Mesenchymal stem cell (in vitro differentiated cells and primary cell): ENCODE measurements at regions not wholly inside any gene's neighbourhood (a gene's known extent, or its start where the extent isn't known, plus 50 kb on each side); places are given as distances from the start of the nearest gene placed in this dataset.

Experiments
- DNase-seq: peaks from one replicate; pipeline ENCODE4 v3.0.0-alpha.2; 2013
- H2AFZ ChIP-seq: one replicate; pipeline ENCODE4 v1.6.1; 2013; ENCODE audit warnings: low read depth, mild to moderate bottlenecking, control low read depth, inconsistent platforms, low read length, moderate library complexity
- H2AK5ac ChIP-seq: 2 replicates; pipeline ENCODE4 v1.6.1; 2013; ENCODE audit warnings: low read length, moderate library complexity, mild to moderate bottlenecking, inconsistent platforms; ENCODE audit not compliant: severe bottlenecking
- H2BK120ac ChIP-seq: one replicate; pipeline ENCODE4 v1.6.1; 2013; ENCODE audit warnings: low read depth, mild to moderate bottlenecking, inconsistent platforms, low read length, moderate library complexity
- H2BK12ac ChIP-seq, 2 experiments: one replicate each; pipeline ENCODE4 v1.6.1; 2013; ENCODE audit warnings: inconsistent platforms in 2 of 2, low read length in 2 of 2, mild to moderate bottlenecking in 2 of 2, moderate library complexity in 2 of 2, control low read depth in 1 of 2
- H2BK15ac ChIP-seq: one replicate; pipeline ENCODE4 v1.6.1; 2013; ENCODE audit warnings: mild to moderate bottlenecking, low read depth, inconsistent platforms; ENCODE audit not compliant: poor library complexity, severe bottlenecking
- H2BK5ac ChIP-seq: 2 replicates; pipeline ENCODE4 v1.6.1; 2013; ENCODE audit warnings: low read depth, mild to moderate bottlenecking, low read length, control low read depth, inconsistent platforms; ENCODE audit not compliant: poor library complexity, severe bottlenecking
- H3K14ac ChIP-seq, 2 experiments: one replicate each; pipeline ENCODE4 v1.6.1; 2013; ENCODE audit warnings: inconsistent platforms in 2 of 2, low read length in 2 of 2, control low read depth in 1 of 2, mild to moderate bottlenecking in 1 of 2, moderate library complexity in 1 of 2
- H3K18ac ChIP-seq, 2 experiments: one replicate each; pipeline ENCODE4 v1.6.1; 2013; ENCODE audit warnings: inconsistent platforms in 2 of 2, low read length in 2 of 2, control low read depth in 1 of 2, low read depth in 1 of 2, mild to moderate bottlenecking in 1 of 2
- H3K23ac ChIP-seq, 2 experiments: one replicate each; pipeline ENCODE4 v1.6.1; 2013; ENCODE audit warnings: inconsistent platforms in 2 of 2, low read length in 2 of 2, mild to moderate bottlenecking in 2 of 2, moderate library complexity in 2 of 2, control low read depth in 1 of 2
- H3K27ac ChIP-seq: 2 replicates; pipeline ENCODE4 v1.5.1; 2013; ENCODE audit warnings: mild to moderate bottlenecking, moderate library complexity, low read length, control low read depth, inconsistent platforms; ENCODE audit not compliant: poor library complexity, severe bottlenecking
- H3K27me3 ChIP-seq, 2 experiments: 2 replicates each; pipeline versions ENCODE4 v1.6.1 to v1.7.0; 2013; ENCODE audit warnings: low read length in 2 of 2, mild to moderate bottlenecking in 2 of 2, moderate library complexity in 2 of 2, control low read depth in 1 of 2, inconsistent platforms in 1 of 2; ENCODE audit not compliant: control insufficient read depth in 1 of 2, insufficient read depth in 1 of 2
- H3K36me3 ChIP-seq, 2 experiments: 2 replicates each; pipeline versions ENCODE4 v1.6.1 to v1.7.0; 2013; ENCODE audit warnings: low read length in 2 of 2, control low read depth in 1 of 2, inconsistent platforms in 1 of 2, low read depth in 1 of 2, mild to moderate bottlenecking in 1 of 2; ENCODE audit not compliant: insufficient read depth in 2 of 2, control insufficient read depth in 1 of 2
- H3K4ac ChIP-seq, 2 experiments: one replicate each; pipeline ENCODE4 v1.6.1; 2013; ENCODE audit warnings: inconsistent platforms in 2 of 2, low read length in 2 of 2, mild to moderate bottlenecking in 2 of 2, moderate library complexity in 2 of 2, control low read depth in 1 of 2, low read depth in 1 of 2
- H3K4me1 ChIP-seq: 2 replicates; pipeline ENCODE4 v1.6.1; 2013; ENCODE audit warnings: low read depth, low read length, control low read depth; ENCODE audit not compliant: control insufficient read depth, insufficient read depth
- H3K4me2 ChIP-seq: 2 replicates; pipeline ENCODE4 v1.6.1; 2013; ENCODE audit warnings: low read length, mild to moderate bottlenecking, inconsistent platforms; ENCODE audit not compliant: poor library complexity, severe bottlenecking
- H3K4me3 ChIP-seq, 2 experiments: 2 replicates each; pipeline versions ENCODE4 v1.5.1 to v1.7.0; 2013; ENCODE audit warnings: low read length in 2 of 2, mild to moderate bottlenecking in 2 of 2, control low read depth in 1 of 2, low read depth in 1 of 2; ENCODE audit not compliant: insufficient read depth in 1 of 2
- H3K79me1 ChIP-seq: replicated peaks from 2 replicates; pipeline ENCODE4 v1.6.1; 2013; ENCODE audit warnings: mild to moderate bottlenecking, control low read depth, low read length, inconsistent platforms; ENCODE audit not compliant: poor library complexity, severe bottlenecking
- H3K9ac ChIP-seq: 2 replicates; pipeline ENCODE4 v1.7.0; 2013; ENCODE audit warnings: mild to moderate bottlenecking, low read length, moderate library complexity
- H3K9me3 ChIP-seq: 2 replicates; pipeline ENCODE4 v1.7.0; 2013; ENCODE audit warnings: mild to moderate bottlenecking, low read length; ENCODE audit not compliant: control insufficient read depth
- H4K8ac ChIP-seq: one replicate; pipeline ENCODE4 v1.6.1; 2013; ENCODE audit warnings: inconsistent platforms, mild to moderate bottlenecking, low read length, moderate library complexity
- H4K91ac ChIP-seq: one replicate; pipeline ENCODE4 v1.6.1; 2013; ENCODE audit warnings: mild to moderate bottlenecking, low read length, inconsistent platforms
- WGBS: methylation state at CpG from one replicate; pipeline ENCODE4 v1.1.7; 2013; ENCODE audit warnings: mixed read lengths; 5-methylcytosine and 5-hydroxymethylcytosine counted together

- no peaks in the 10 kb centered on the region for H3K79me1 ChIP-seq
- H3K14ac ChIP-seq: no peak overlapping the region
- no peak overlapping the region for H2AK5ac ChIP-seq
- no peak overlapping the region for H3K9ac ChIP-seq
- H2BK5ac ChIP-seq: no peak overlapping the region
- no peak overlapping the region for H3K23ac ChIP-seq
- H3K27me3 ChIP-seq: peaks cover 0 to 4% of the 10 kb centered on the region in 2 experiments
- H3K4ac ChIP-seq: no peak overlapping the region
- no peak overlapping the region for H2BK120ac ChIP-seq
- DNase-seq: no peak
- no peak overlapping the region for H2BK15ac ChIP-seq
- H2AFZ ChIP-seq: no peak overlapping the region
- H4K91ac ChIP-seq: no peak overlapping the region
- no peak overlapping the region for H4K8ac ChIP-seq
- no peak overlapping the region for H3K18ac ChIP-seq
- H3K27ac ChIP-seq: no peak overlapping the region
- H3K9me3 ChIP-seq: no peaks in the 10 kb centered on the region
- WGBS: no CpG with 5 or more reads among the region's 2 CpGs
- H2BK12ac ChIP-seq: no peak overlapping the region
- H3K36me3 ChIP-seq: no peaks in the 10 kb centered on the region
- no peaks in the 10 kb centered on the region for H3K4me1 ChIP-seq
- H3K4me3 ChIP-seq: no peak overlapping the region
- H3K4me2 ChIP-seq: no peak overlapping the region
Observed at GRCh38 chr18:60543646-60544045, 171.1 kb upstream of the MC4R start.

GRCh38 chr18:60549338-60549960, 176.9 kb upstream of the MC4R start:
- DNase-seq: peak; percentile 72
- H2BK5ac ChIP-seq: no peak overlapping the region
- H2AFZ ChIP-seq: no peak overlapping the region
- no peaks in the 10 kb centered on the region for H3K9me3 ChIP-seq
- H3K4ac ChIP-seq: no peak overlapping the region
- no peaks in the 10 kb centered on the region for H3K27me3 ChIP-seq
- H3K27ac ChIP-seq: no peak overlapping the region
- no peak overlapping the region for H2AK5ac ChIP-seq
- no peak overlapping the region for H3K18ac ChIP-seq
- H2BK12ac ChIP-seq: no peak overlapping the region
- no peaks in the 10 kb centered on the region for H3K79me1 ChIP-seq
- H3K14ac ChIP-seq: no peak overlapping the region
- no peaks in the 10 kb centered on the region for H3K36me3 ChIP-seq
- no peaks in the 10 kb centered on the region for H3K4me1 ChIP-seq
- H4K91ac ChIP-seq: no peak overlapping the region
- H3K4me2 ChIP-seq: no peak overlapping the region
- H3K23ac ChIP-seq: no peak overlapping the region
- no peak overlapping the region for H2BK120ac ChIP-seq
- H2BK15ac ChIP-seq: no peak overlapping the region
- no peak overlapping the region for H4K8ac ChIP-seq
- H3K9ac ChIP-seq: peak overlapping the region; percentile 81
- no peak overlapping the region for H3K4me3 ChIP-seq
- no CpG with 5 or more reads among the region's 2 CpGs for WGBS

GRCh38 chr18:60552948-60553347, 180.4 kb upstream of the MC4R start:
- no peak overlapping the region for H3K4me3 ChIP-seq
- peaks cover 0 to 6% of the 10 kb centered on the region in 2 experiments for H3K27me3 ChIP-seq
- no peak overlapping the region for H3K27ac ChIP-seq
- 87% methylated on average over 8 of the region's 8 CpGs for WGBS
- H4K91ac ChIP-seq: no peak overlapping the region
- H3K14ac ChIP-seq: no peak overlapping the region
- H4K8ac ChIP-seq: no peak overlapping the region
- no peaks in the 10 kb centered on the region for H3K36me3 ChIP-seq
- no peak overlapping the region for H2BK5ac ChIP-seq
- H2BK15ac ChIP-seq: no peak overlapping the region
- H3K4ac ChIP-seq: no peak overlapping the region
- no peak for DNase-seq
- H2AK5ac ChIP-seq: no peak overlapping the region
- no peak overlapping the region for H2AFZ ChIP-seq
- H3K9ac ChIP-seq: no peak overlapping the region
- H3K18ac ChIP-seq: no peak overlapping the region
- H2BK120ac ChIP-seq: no peak overlapping the region
- H3K4me1 ChIP-seq: peaks cover 5% of the 10 kb centered on the region
- H2BK12ac ChIP-seq: no peak overlapping the region
- H3K79me1 ChIP-seq: no peaks in the 10 kb centered on the region
- H3K9me3 ChIP-seq: no peaks in the 10 kb centered on the region
- H3K23ac ChIP-seq: no peak overlapping the region
- no peak overlapping the region for H3K4me2 ChIP-seq

- H2AK5ac ChIP-seq: no peak overlapping the region
- H3K18ac ChIP-seq: no peak overlapping the region
- no peak overlapping the region for H4K8ac ChIP-seq
- no peak overlapping the region for H3K4me2 ChIP-seq
- H2BK5ac ChIP-seq: no peak overlapping the region
- no peaks in the 10 kb centered on the region for H3K79me1 ChIP-seq
- no peaks in the 10 kb centered on the region for H3K36me3 ChIP-seq
- H3K4me3 ChIP-seq: no peak overlapping the region
- WGBS: 83% methylated on average over 3 of the region's 3 CpGs
- no peaks in the 10 kb centered on the region for H3K9me3 ChIP-seq
- no peak overlapping the region for H3K27ac ChIP-seq
- no peak overlapping the region for H2BK12ac ChIP-seq
- H3K14ac ChIP-seq: peak overlapping the region in 1 of 2 experiments; percentile 81
- H2BK15ac ChIP-seq: peak overlapping the region; percentile 48
- DNase-seq: no peak
- H3K4ac ChIP-seq: no peak overlapping the region
- no peak overlapping the region for H2BK120ac ChIP-seq
- H3K23ac ChIP-seq: no peak overlapping the region
- H3K9ac ChIP-seq: no peak overlapping the region
- H2AFZ ChIP-seq: no peak overlapping the region
- H3K4me1 ChIP-seq: peaks cover 5% of the 10 kb centered on the region
- no peak overlapping the region for H4K91ac ChIP-seq
- peaks cover 0 to 6% of the 10 kb centered on the region in 2 experiments for H3K27me3 ChIP-seq
Observed at GRCh38 chr18:60554967-60555366, 182.4 kb upstream of the MC4R start.
